IMR-90 (cell line): ENCODE measurements at regions not wholly inside any gene's neighbourhood (a gene's known extent, or its start where the extent isn't known, plus 50 kb on each side); places are given as distances from the start of the nearest gene placed in this dataset.

ENCODE experiments used
- ATAC-seq: fragments of 200-7000 bp; cut with Tn5 transposase; 2 replicates; pipeline ENCODE4 v1.9.1; 2020; ENCODE audit warnings: low read depth, mild to moderate bottlenecking, moderate library complexity
- BruUV-seq: library from RNA; stranded (reverse); fragments of 400-500 nt; replicated peaks from 2 replicates; lab custom pipeline; 2021; lab: Mats Ljungman, UMichigan
- CTCF ChIA-PET: fragments of 300-600 bp; formaldehyde crosslinking; extraction: SDS; loops from one replicate; lab custom pipeline; 2021; ENCODE audit warnings: antibody characterized with exemption; lab: Yijun Ruan, JAX
- POLR2A ChIA-PET: fragments of 300-600 bp; sonication (Branson Sonifier 250); formaldehyde crosslinking; loops from one replicate; lab custom pipeline; 2022; ENCODE audit warnings: antibody characterized with exemption; ENCODE audit not compliant: unreplicated experiment; lab: Charles Lee
- DNase-seq: peaks from one replicate; pipeline ENCODE4 v3.0.0; 2013
- H2AFZ ChIP-seq: replicated peaks from 2 replicates; pipeline ENCODE3; 2013; ENCODE audit warnings: low read length, mild to moderate bottlenecking; ENCODE audit not compliant: poor library complexity
- H2AK5ac ChIP-seq: 2 replicates; pipeline ENCODE4 v1.6.1; 2013; ENCODE audit warnings: low read depth, low read length, inconsistent platforms
- H2AK9ac ChIP-seq: replicated peaks from 2 replicates; pipeline ENCODE3; 2013; ENCODE audit warnings: mild to moderate bottlenecking, low read depth, low read length, moderate library complexity; ENCODE audit not compliant: poor library complexity
- H2BK120ac ChIP-seq: 2 replicates; pipeline ENCODE4 v1.6.1; 2013; ENCODE audit warnings: low read depth, low read length, inconsistent platforms
- H2BK15ac ChIP-seq: 3 replicates; pipeline ENCODE4 v1.6.1; 2013; ENCODE audit warnings: low read depth, low read length, inconsistent platforms
- H2BK20ac ChIP-seq: 2 replicates; pipeline ENCODE4 v1.6.1; 2013; ENCODE audit warnings: low read depth, mild to moderate bottlenecking, inconsistent platforms, low read length, moderate library complexity
- H2BK5ac ChIP-seq: 2 replicates; pipeline ENCODE4 v1.6.1; 2013; ENCODE audit warnings: mild to moderate bottlenecking, low read depth, low read length, inconsistent platforms; ENCODE audit not compliant: poor library complexity, severe bottlenecking
- H3K14ac ChIP-seq: replicated peaks from 2 replicates; pipeline ENCODE4 v1.6.1; 2013; ENCODE audit warnings: low read depth, low read length, inconsistent platforms
- H3K18ac ChIP-seq: 2 replicates; pipeline ENCODE4 v1.6.1; 2013; ENCODE audit warnings: low read depth, low read length, control low read depth
- H3K23ac ChIP-seq: 2 replicates; pipeline ENCODE4 v1.6.1; 2013; ENCODE audit warnings: low read depth, low read length, inconsistent platforms
- H3K27ac ChIP-seq: 2 replicates; pipeline ENCODE4 v1.5.1; 2013; ENCODE audit warnings: mild to moderate bottlenecking, control low read depth, low read length; ENCODE audit not compliant: insufficient read depth
- H3K27me3 ChIP-seq: 2 replicates; pipeline ENCODE4 v1.6.1; 2013; ENCODE audit warnings: low read length; ENCODE audit not compliant: control insufficient read depth, insufficient read depth
- H3K36me3 ChIP-seq: 2 replicates; pipeline ENCODE4 v1.6.1; 2013; ENCODE audit warnings: low read length, mixed read lengths; ENCODE audit not compliant: control insufficient read depth, insufficient read depth
- H3K4ac ChIP-seq: 2 replicates; pipeline ENCODE4 v1.6.1; 2013; ENCODE audit warnings: low read depth, low read length, inconsistent platforms
- H3K4me1 ChIP-seq: 2 replicates; pipeline ENCODE4 v1.6.1; 2013; ENCODE audit warnings: low read length, mixed read lengths; ENCODE audit not compliant: control insufficient read depth, insufficient read depth
- H3K4me2 ChIP-seq: 2 replicates; pipeline ENCODE4 v1.6.1; 2013; ENCODE audit warnings: low read depth, mild to moderate bottlenecking, control low read depth, low read length, moderate library complexity
- H3K4me3 ChIP-seq: 2 replicates; pipeline ENCODE4 v1.5.1; 2013; ENCODE audit warnings: low read depth, mild to moderate bottlenecking, control low read depth, low read length, moderate library complexity; ENCODE audit not compliant: insufficient read depth
- H3K56ac ChIP-seq: 2 replicates; pipeline ENCODE4 v1.6.1; 2013; ENCODE audit warnings: low read length, inconsistent platforms; ENCODE audit not compliant: insufficient read depth; ENCODE audit errors: extremely low read depth
- H3K79me1 ChIP-seq, 2 experiments: 2 replicates each; pipeline ENCODE4 v1.6.1; 2013; ENCODE audit warnings: low read length in 2 of 2, inconsistent platforms in 1 of 2, low read depth in 1 of 2
- H3K9ac ChIP-seq: 2 replicates; pipeline ENCODE4 v1.6.1; 2013; ENCODE audit warnings: low read depth, low read length, control low read depth
- H3K9me1 ChIP-seq: 2 replicates; pipeline ENCODE4 v1.6.1; 2013; ENCODE audit warnings: low read length, inconsistent platforms; ENCODE audit not compliant: insufficient read depth
- H3K9me3 ChIP-seq: 2 replicates; pipeline ENCODE4 v1.6.1; 2013; ENCODE audit warnings: low read length; ENCODE audit not compliant: control insufficient read depth, insufficient read depth
- H4K20me1 ChIP-seq: 2 replicates; pipeline ENCODE4 v1.6.1; 2013; ENCODE audit warnings: low read length, inconsistent platforms; ENCODE audit not compliant: insufficient read depth
- H4K5ac ChIP-seq: 2 replicates; pipeline ENCODE4 v1.6.1; 2013; ENCODE audit warnings: mild to moderate bottlenecking, low read depth, low read length, control low read depth
- H4K8ac ChIP-seq, 2 experiments: 2 replicates each; pipeline ENCODE4 v1.6.1; 2013; ENCODE audit warnings: low read depth in 2 of 2, low read length in 2 of 2, control low read depth in 1 of 2, inconsistent platforms in 1 of 2
- H4K91ac ChIP-seq: 2 replicates; pipeline ENCODE4 v1.6.1; 2013; ENCODE audit warnings: low read depth, low read length, inconsistent platforms; ENCODE audit not compliant: insufficient read depth
- BHLHE40 ChIP-seq: fragments of 150-350 bp; IDR thresholded peaks from 2 replicates; pipeline ENCODE4 v1.6.1; 2016; ENCODE audit warnings: mild to moderate bottlenecking, low read depth, low read length
- CEBPB ChIP-seq: IDR thresholded peaks from 2 replicates; pipeline ENCODE4 v1.6.1; 2012; ENCODE audit warnings: low read depth, low read length, improper control_type of control experiment
- CHD1 ChIP-seq: IDR thresholded peaks from 2 replicates; pipeline ENCODE4 v1.6.1; 2012; ENCODE audit warnings: low read depth, low read length, improper control_type of control experiment
- FOS ChIP-seq: fragments of 150-350 bp; IDR thresholded peaks from 2 replicates; pipeline ENCODE4 v1.6.1; 2016; ENCODE audit warnings: low read depth, low read length
- MAFK ChIP-seq: IDR thresholded peaks from 2 replicates; pipeline ENCODE4 v1.6.1; 2012; ENCODE audit warnings: low read depth, low read length, improper control_type of control experiment
- MAZ ChIP-seq: IDR thresholded peaks from 2 replicates; pipeline ENCODE4 v1.6.1; 2012; ENCODE audit warnings: low read depth, mild to moderate bottlenecking, low read length, improper control_type of control experiment, moderate library complexity, borderline replicate concordance
- MXI1 ChIP-seq: IDR thresholded peaks from 2 replicates; pipeline ENCODE4 v1.6.1; 2012; ENCODE audit warnings: low read depth, mild to moderate bottlenecking, low read length, moderate library complexity, borderline replicate concordance
- NFE2L2 ChIP-seq: fragments of 150-350 bp; IDR thresholded peaks from 2 replicates; pipeline ENCODE4 v1.6.1; 2016; ENCODE audit warnings: low read depth, mild to moderate bottlenecking, low read length
- POLR2A ChIP-seq: IDR thresholded peaks from 2 replicates; pipeline ENCODE4 v1.6.1; 2012; ENCODE audit warnings: mild to moderate bottlenecking, low read depth, low read length
- RAD21 ChIP-seq: IDR thresholded peaks from 2 replicates; pipeline ENCODE4 v1.6.1; 2012; ENCODE audit warnings: low read length, improper control_type of control experiment
- RCOR1 ChIP-seq: IDR thresholded peaks from 2 replicates; pipeline ENCODE4 v1.6.1; 2012; ENCODE audit warnings: mild to moderate bottlenecking, low read length, improper control_type of control experiment; ENCODE audit not compliant: insufficient replicate concordance
- RFX5 ChIP-seq: IDR thresholded peaks from 2 replicates; pipeline ENCODE4 v1.8.0; 2012; ENCODE audit warnings: low read depth, mild to moderate bottlenecking, low read length, moderate library complexity
- SMC3 ChIP-seq: fragments of 150-350 bp; IDR thresholded peaks from 2 replicates; pipeline ENCODE4 v1.6.1; 2016; ENCODE audit warnings: low read depth, mild to moderate bottlenecking, antibody characterized with exemption, low read length, moderate library complexity
- WGBS, 2 experiments: methylation state at CpG; one replicate each; pipeline versions ENCODE4 v1.1.5 to v1.1.7; 2013; ENCODE audit warnings: missing lambda C conversion rate in 2 of 2; ENCODE audit not compliant: insufficient read length in 1 of 2; ENCODE audit errors: extremely low coverage in 2 of 2; 5-methylcytosine and 5-hydroxymethylcytosine counted together
- dilution Hi-C: fragments of 300-500 bp; cut with HindIII; formaldehyde crosslinking; loops from one replicate; pipeline ENCODE4 v1.14.3; 2018; ENCODE audit warnings: low sequenced_read_pairs; ENCODE audit not compliant: unreplicated experiment
- in situ Hi-C: fragments of 300-500 bp; cut with MboI; formaldehyde crosslinking; loops from 3 replicates; pipeline ENCODE4 v1.14.3; 2019; ENCODE audit warnings: low sequenced_read_pairs, inconsistent platforms, mixed read lengths
- intact Hi-C: fragments of 100-400 bp; cut with micrococcal nuclease; formaldehyde crosslinking; loops from 2 replicates; pipeline ENCODE4 v1.10.0; 2022
- TF ChIP-seq, protein P1 (sequence below): conservative IDR thresholded peaks from 2 replicates; pipeline ENCODE4 v1.5.1; 2012; ENCODE audit warnings: mild to moderate bottlenecking, low read depth, low read length, improper control_type of control experiment
- TF ChIP-seq, protein P2 (sequence below): fragments of 150-350 bp; IDR thresholded peaks from 2 replicates; pipeline ENCODE4 v1.6.1; 2016; ENCODE audit warnings: low read depth, mild to moderate bottlenecking, low read length, moderate library complexity, borderline replicate concordance
- TF ChIP-seq, protein P3 (sequence below): fragments of 150-350 bp; IDR thresholded peaks from 2 replicates; pipeline ENCODE4 v1.6.1; 2017; ENCODE audit warnings: mild to moderate bottlenecking, antibody characterized with exemption, low read length, low read depth

DNA sequence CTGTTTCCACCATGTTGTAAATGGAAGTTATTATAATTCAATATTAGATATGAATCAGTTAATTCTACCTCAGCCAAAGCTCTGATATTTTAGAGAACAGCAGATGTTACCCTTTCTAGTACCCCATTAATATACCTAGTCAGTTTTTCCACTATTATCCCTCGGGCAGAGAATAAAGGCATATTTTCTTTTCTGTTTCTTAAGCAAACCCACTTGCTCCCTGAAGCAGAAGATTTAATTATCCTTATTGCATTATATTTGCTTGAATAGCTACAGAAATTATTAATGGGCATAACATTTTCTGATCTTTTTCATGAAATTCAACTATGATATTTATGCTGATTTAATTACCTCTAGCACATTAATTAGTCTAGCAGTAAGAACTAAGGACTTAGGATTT lies 832.9 kb upstream of the FBXO33 start:
- no peak overlapping the region for H2BK15ac ChIP-seq
- H2BK120ac ChIP-seq = no peak overlapping the region
- intact Hi-C loops = no loop called here
- no peak overlapping the region for H3K4me2 ChIP-seq
- no peak overlapping the region for H2AK5ac ChIP-seq
- ATAC-seq (no peak), DNase-seq (no peak)
- H4K8ac ChIP-seq = no peak overlapping the region
- peaks cover 4% of the 10 kb centered on the region for H3K9me3 ChIP-seq
- TF ChIP-seq MAZ = no peak
- TF ChIP-seq CEBPB = no peak
- TF ChIP-seq, protein P1, sequence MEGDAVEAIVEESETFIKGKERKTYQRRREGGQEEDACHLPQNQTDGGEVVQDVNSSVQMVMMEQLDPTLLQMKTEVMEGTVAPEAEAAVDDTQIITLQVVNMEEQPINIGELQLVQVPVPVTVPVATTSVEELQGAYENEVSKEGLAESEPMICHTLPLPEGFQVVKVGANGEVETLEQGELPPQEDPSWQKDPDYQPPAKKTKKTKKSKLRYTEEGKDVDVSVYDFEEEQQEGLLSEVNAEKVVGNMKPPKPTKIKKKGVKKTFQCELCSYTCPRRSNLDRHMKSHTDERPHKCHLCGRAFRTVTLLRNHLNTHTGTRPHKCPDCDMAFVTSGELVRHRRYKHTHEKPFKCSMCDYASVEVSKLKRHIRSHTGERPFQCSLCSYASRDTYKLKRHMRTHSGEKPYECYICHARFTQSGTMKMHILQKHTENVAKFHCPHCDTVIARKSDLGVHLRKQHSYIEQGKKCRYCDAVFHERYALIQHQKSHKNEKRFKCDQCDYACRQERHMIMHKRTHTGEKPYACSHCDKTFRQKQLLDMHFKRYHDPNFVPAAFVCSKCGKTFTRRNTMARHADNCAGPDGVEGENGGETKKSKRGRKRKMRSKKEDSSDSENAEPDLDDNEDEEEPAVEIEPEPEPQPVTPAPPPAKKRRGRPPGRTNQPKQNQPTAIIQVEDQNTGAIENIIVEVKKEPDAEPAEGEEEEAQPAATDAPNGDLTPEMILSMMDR = no peak
- TF ChIP-seq, protein P2, sequence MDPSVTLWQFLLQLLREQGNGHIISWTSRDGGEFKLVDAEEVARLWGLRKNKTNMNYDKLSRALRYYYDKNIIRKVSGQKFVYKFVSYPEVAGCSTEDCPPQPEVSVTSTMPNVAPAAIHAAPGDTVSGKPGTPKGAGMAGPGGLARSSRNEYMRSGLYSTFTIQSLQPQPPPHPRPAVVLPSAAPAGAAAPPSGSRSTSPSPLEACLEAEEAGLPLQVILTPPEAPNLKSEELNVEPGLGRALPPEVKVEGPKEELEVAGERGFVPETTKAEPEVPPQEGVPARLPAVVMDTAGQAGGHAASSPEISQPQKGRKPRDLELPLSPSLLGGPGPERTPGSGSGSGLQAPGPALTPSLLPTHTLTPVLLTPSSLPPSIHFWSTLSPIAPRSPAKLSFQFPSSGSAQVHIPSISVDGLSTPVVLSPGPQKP = no peak
- no peak for TF ChIP-seq RAD21
- no peak for TF ChIP-seq CHD1
- no peak for TF ChIP-seq RCOR1
- TF ChIP-seq MXI1 = no peak
- TF ChIP-seq NFE2L2 = no peak
- no peak for TF ChIP-seq BHLHE40
- TF ChIP-seq MAFK = no peak
- TF ChIP-seq POLR2A = no peak
- TF ChIP-seq, protein P3, sequence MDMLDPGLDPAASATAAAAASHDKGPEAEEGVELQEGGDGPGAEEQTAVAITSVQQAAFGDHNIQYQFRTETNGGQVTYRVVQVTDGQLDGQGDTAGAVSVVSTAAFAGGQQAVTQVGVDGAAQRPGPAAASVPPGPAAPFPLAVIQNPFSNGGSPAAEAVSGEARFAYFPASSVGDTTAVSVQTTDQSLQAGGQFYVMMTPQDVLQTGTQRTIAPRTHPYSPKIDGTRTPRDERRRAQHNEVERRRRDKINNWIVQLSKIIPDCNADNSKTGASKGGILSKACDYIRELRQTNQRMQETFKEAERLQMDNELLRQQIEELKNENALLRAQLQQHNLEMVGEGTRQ = no peak
- no peak for TF ChIP-seq FOS
- TF ChIP-seq SMC3 = no peak
- TF ChIP-seq RFX5 = no peak
- H3K4ac ChIP-seq = no peak overlapping the region
- no peak overlapping the region for H4K5ac ChIP-seq
- no peak overlapping the region for H4K91ac ChIP-seq
- H2BK20ac ChIP-seq = no peak overlapping the region
- CTCF ChIA-PET = no interaction called here
- no CpG with 5 or more reads among the region's 1 CpG for WGBS, 2 experiments
- no peak overlapping the region for H2BK5ac ChIP-seq
- in situ Hi-C loops = no loop called here
- no peaks in the 10 kb centered on the region for H4K20me1 ChIP-seq
- no peak overlapping the region for H2AK9ac ChIP-seq
- H3K4me3 ChIP-seq = no peak overlapping the region
- H3K4me1 ChIP-seq = no peaks in the 10 kb centered on the region
- no peaks in the 10 kb centered on the region for H3K27me3 ChIP-seq
- no peaks in the 10 kb centered on the region for H3K79me1 ChIP-seq
- H3K27ac ChIP-seq = no peak overlapping the region
- dilution Hi-C loops = no loop called here
- no peak overlapping the region for H3K14ac ChIP-seq
- no peak overlapping the region for H3K56ac ChIP-seq
- H3K9me1 ChIP-seq = no peaks in the 10 kb centered on the region
- H3K36me3 ChIP-seq = no peaks in the 10 kb centered on the region
- no peak overlapping the region for H3K18ac ChIP-seq
- H2AFZ ChIP-seq = no peak overlapping the region
- H3K9ac ChIP-seq = no peak overlapping the region
- no TSS peak for BruUV-seq
- no peak overlapping the region for H3K23ac ChIP-seq
- POLR2A ChIA-PET = no interaction called here
